ENCODE measurements at regions not wholly inside any gene's neighbourhood (a gene's known extent, or its start where the extent isn't known, plus 50 kb on each side); places are given as distances from the start of the nearest gene placed in this dataset.

GRCh38 chr3:127495821-127496655 lies 94.5 kb downstream of the TPRA1 start:
- no peaks in the 10 kb centered on the region for H3K79me2 ChIP-seq (ENCODE audit: insufficient read depth, low read length)
- H3K4me1 Mint-ChIP-seq, result no peaks in the 10 kb centered on the region
- no peak overlapping the region for H3K9ac ChIP-seq (ENCODE audit: insufficient read depth, low read length, poor library complexity, severe bottlenecking)
- H3K9me3 Mint-ChIP-seq, result peaks cover 4 to 15% (median 6%) of the 10 kb centered on the region in 7 donors
- H3K27me3 ChIP-seq (ENCODE audit: control insufficient read depth in 2 of 2, insufficient read depth in 2 of 2, low read length in 2 of 2), result no peaks in the 10 kb centered on the region
- WGBS (ENCODE audit: insufficient coverage), result 100% methylated on average over 1 of the region's 2 CpGs
- H3K27ac ChIP-seq (ENCODE audit: low read depth in 1 of 2, low read length in 2 of 2), result no peak overlapping the region
- H3K36me3 Mint-ChIP-seq, result no peaks in the 10 kb centered on the region
- H3K4me3 ChIP-seq (replicated peaks in 1 of 3; ENCODE audit: low read depth in 2 of 3, low read length in 3 of 3), result no peak overlapping the region
- TF ChIP-seq CTCF (IDR thresholded peaks at IDR 0.05), result no peak
- no peaks in the 10 kb centered on the region for H3K36me3 ChIP-seq (replicated peaks in 1 of 2; ENCODE audit: control insufficient read depth in 1 of 2, insufficient read depth in 2 of 2, low read length in 2 of 2)
- peak in 1 of 3 donors; percentile 1 for DNase-seq
- H2AFZ ChIP-seq (ENCODE audit: insufficient read depth, low read depth, low read length, poor library complexity, severe bottlenecking), result no peak overlapping the region
- peaks cover 0 to 8% of the 10 kb centered on the region in 2 donors for H3K9me3 ChIP-seq (replicated peaks in 1 of 2; ENCODE audit: control insufficient read depth in 1 of 2, insufficient read depth in 1 of 2, low read length in 2 of 2)
- peaks cover 2 to 10% (median 5%) of the 10 kb centered on the region in 3 donors for H3K27me3 Mint-ChIP-seq (ENCODE audit: low read depth in 3 of 3)
- H3K4me2 ChIP-seq (replicated peaks; ENCODE audit: extremely low read depth, low read length, poor library complexity, severe bottlenecking), result no peak overlapping the region
- H3K4me1 ChIP-seq (ENCODE audit: control insufficient read depth in 1 of 2, insufficient read depth in 2 of 2, low read length in 2 of 2), result no peaks in the 10 kb centered on the region
- no peak overlapping the region for H3K4me3 Mint-ChIP-seq
- H4K20me1 ChIP-seq (ENCODE audit: insufficient read depth, low read length), result no peaks in the 10 kb centered on the region
- intact Hi-C loops (cut with micrococcal nuclease), result no loop called here
- H3K27ac Mint-ChIP-seq, result no peak overlapping the region

DNA sequence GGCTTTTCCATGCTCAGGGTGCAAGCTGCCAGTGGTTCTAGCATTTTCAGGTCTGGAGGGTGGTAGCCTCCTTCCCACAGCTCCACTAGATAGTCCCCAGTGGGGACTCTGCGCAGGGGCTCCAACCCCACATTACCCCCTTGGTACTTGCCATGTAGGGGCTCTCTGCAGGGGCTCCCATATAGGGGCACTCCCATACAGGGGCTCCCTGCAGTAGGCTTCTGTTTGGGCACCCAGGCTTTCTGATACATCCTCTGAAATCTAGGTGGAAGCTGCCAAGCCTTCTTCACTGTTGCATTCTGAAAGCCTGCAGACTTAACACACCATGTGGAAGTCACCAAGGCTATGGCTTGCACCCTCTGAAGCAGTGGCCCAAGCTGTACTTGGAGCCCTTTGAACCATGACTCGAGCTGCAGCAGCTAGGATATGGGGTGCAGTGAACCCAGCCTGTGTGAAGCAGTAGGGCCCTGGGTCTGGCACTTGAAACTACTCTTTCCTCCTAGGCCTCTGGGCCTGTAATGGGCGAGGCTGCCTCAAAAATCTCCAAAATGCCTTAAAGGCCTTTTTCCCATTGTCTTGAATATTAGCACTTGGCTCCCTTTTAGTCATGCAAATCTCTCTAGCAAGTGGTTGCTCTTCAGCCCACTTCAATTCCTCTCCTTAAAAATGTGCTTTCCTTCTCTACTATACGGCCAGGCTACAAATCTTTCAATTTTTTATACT lies 96.4 kb downstream of the TPRA1 start:
- no peak for TF ChIP-seq CTCF (IDR thresholded peaks at IDR 0.05)
- intact Hi-C loops (cut with micrococcal nuclease), result no loop called here
- H3K27ac Mint-ChIP-seq, result no peak overlapping the region
- H3K9me3 Mint-ChIP-seq, result peaks cover 0 to 8% (median 2%) of the 10 kb centered on the region in 7 donors
- Histone ChIP-seq H3K4me1 (ENCODE audit: control insufficient read depth in 1 of 2, insufficient read depth in 2 of 2, low read length in 2 of 2) (no peaks in the 10 kb centered on the region), H3K79me2 (ENCODE audit: insufficient read depth, low read length) (no peaks in the 10 kb centered on the region), H3K27ac (ENCODE audit: low read depth in 1 of 2, low read length in 2 of 2) (no peak overlapping the region), H3K4me3 (replicated peaks in 1 of 3; ENCODE audit: low read depth in 2 of 3, low read length in 3 of 3) (no peak overlapping the region), H4K20me1 (ENCODE audit: insufficient read depth, low read length) (no peaks in the 10 kb centered on the region), H2AFZ (ENCODE audit: insufficient read depth, low read depth, low read length, poor library complexity, severe bottlenecking) (no peak overlapping the region), H3K9ac (ENCODE audit: insufficient read depth, low read length, poor library complexity, severe bottlenecking) (no peak overlapping the region), H3K4me2 (replicated peaks; ENCODE audit: extremely low read depth, low read length, poor library complexity, severe bottlenecking) (no peak overlapping the region), H3K27me3 (ENCODE audit: control insufficient read depth in 2 of 2, insufficient read depth in 2 of 2, low read length in 2 of 2) (no peaks in the 10 kb centered on the region), H3K9me3 (replicated peaks in 1 of 2; ENCODE audit: control insufficient read depth in 1 of 2, insufficient read depth in 1 of 2, low read length in 2 of 2) (no peaks in the 10 kb centered on the region), H3K36me3 (replicated peaks in 1 of 2; ENCODE audit: control insufficient read depth in 1 of 2, insufficient read depth in 2 of 2, low read length in 2 of 2) (no peaks in the 10 kb centered on the region)
- no peak overlapping the region for H3K4me3 Mint-ChIP-seq
- no peaks in the 10 kb centered on the region for H3K4me1 Mint-ChIP-seq
- peaks cover 4 to 11% (median 4%) of the 10 kb centered on the region in 3 donors for H3K27me3 Mint-ChIP-seq (ENCODE audit: low read depth in 3 of 3)
- no peak for DNase-seq
- WGBS (ENCODE audit: insufficient coverage), result 83% methylated on average over 3 of the region's 4 CpGs
- H3K36me3 Mint-ChIP-seq, result no peaks in the 10 kb centered on the region
